Hypothalamus (tissue), 51 donors: ENCODE measurements at regions not wholly inside any gene's neighbourhood (a gene's known extent, or its start where the extent isn't known, plus 50 kb on each side); places are given as distances from the start of the nearest gene placed in this dataset.

Source experiments
- DNase-seq, 51 donors: peaks; one replicate each; lab custom pipeline; 2025; lab: John Stamatoyannopoulos, UW

- DNase-seq, result no peak
These were observed 257.5 kb downstream of the ENGASE start for GRCh38 chr17:79332011-79332554.

GRCh38 chr17:79331492-79331891 lies 256.9 kb downstream of the ENGASE start:
- DNase-seq, result no peak

- no peak for DNase-seq
These were observed 256.1 kb downstream of the ENGASE start for GRCh38 chr17:79330696-79331095.

- DNase-seq, result no peak
These were observed 255.6 kb downstream of the ENGASE start for GRCh38 chr17:79330229-79330628.

GRCh38 chr17:79326814-79327213 lies 252.2 kb downstream of the ENGASE start:
- DNase-seq, result no peak

GRCh38 chr17:79325709-79326430 lies 251.2 kb downstream of the ENGASE start:
- DNase-seq, result no peak

- no peak for DNase-seq
These were observed 249.6 kb downstream of the ENGASE start for GRCh38 chr17:79324194-79324593.

GRCh38 chr17:79323566-79323965 lies 248.9 kb downstream of the ENGASE start:
- no peak for DNase-seq

GRCh38 chr17:79322211-79323123 lies 247.8 kb downstream of the ENGASE start:
- DNase-seq, result no peak

- DNase-seq, result no peak
These were observed 245.7 kb downstream of the ENGASE start for GRCh38 chr17:79320331-79320730.

- DNase-seq, result no peak
These were observed 243.3 kb downstream of the ENGASE start for GRCh38 chr17:79317916-79318315.

GRCh38 chr17:79316805-79317204 lies 242.2 kb downstream of the ENGASE start:
- no peak for DNase-seq

GRCh38 chr17:79315358-79316105 lies 240.9 kb downstream of the ENGASE start:
- no peak for DNase-seq

- DNase-seq, result no peak
These were observed 240.2 kb downstream of the ENGASE start for GRCh38 chr17:79314617-79315357.

- no peak for DNase-seq
These were observed 236.7 kb downstream of the ENGASE start for GRCh38 chr17:79311373-79311772.

GRCh38 chr17:79306424-79307318 lies 232.0 kb downstream of the ENGASE start:
- DNase-seq, result no peak

- peak in 1 of 51 donors; percentile 8 for DNase-seq
These were observed 231.3 kb downstream of the ENGASE start for GRCh38 chr17:79305768-79306423.

GRCh38 chr17:79305376-79305767 lies 230.7 kb downstream of the ENGASE start:
- no peak for DNase-seq

- DNase-seq, result no peak
These were observed 230.3 kb downstream of the ENGASE start for GRCh38 chr17:79304884-79305283.
